WTC11 (cell line): ENCODE measurements at regions not wholly inside any gene's neighbourhood (a gene's known extent, or its start where the extent isn't known, plus 50 kb on each side); places are given as distances from the start of the nearest gene placed in this dataset.

Experiments used
- ATAC-seq: fragments of 200-7000 bp; cut with Tn5 transposase; 2 replicates; pipeline ENCODE4 v1.10.0; 2021; ENCODE audit warnings: mild to moderate bottlenecking, moderate library complexity
- CTCF ChIA-PET: fragments of 300-600 bp; sonication (Branson Sonifier 250); formaldehyde crosslinking; loops from one replicate; lab custom pipeline; 2021; ENCODE audit warnings: antibody characterized with exemption; lab: Charles Lee
- POLR2A ChIA-PET: fragments of 350-600 bp; sonication (Branson Sonifier 250); formaldehyde crosslinking; loops from one replicate; lab custom pipeline; 2021; ENCODE audit warnings: antibody characterized with exemption; lab: Charles Lee
- DNase-seq: peaks from one replicate; pipeline ENCODE4 v3.0.0; 2021; ENCODE audit warnings: low spot score
- H3K27ac Mint-ChIP-seq: 2 replicates; pipeline ENCODE4 v1.8.0; 2021; ENCODE audit warnings: mixed read lengths
- H3K27me3 Mint-ChIP-seq: 2 replicates; pipeline ENCODE4 v1.8.0; 2021; ENCODE audit warnings: low read depth, mild to moderate bottlenecking, moderate library complexity, mixed read lengths
- H3K36me3 Mint-ChIP-seq: 2 replicates; pipeline ENCODE4 v1.8.0; 2021; ENCODE audit warnings: mixed read lengths
- H3K4me1 Mint-ChIP-seq: 2 replicates; pipeline ENCODE4 v1.8.0; 2022; ENCODE audit warnings: mixed read lengths
- H3K4me3 Mint-ChIP-seq: 2 replicates; pipeline ENCODE4 v1.8.0; 2021; ENCODE audit warnings: mild to moderate bottlenecking, moderate library complexity, mixed read lengths
- H3K9me3 Mint-ChIP-seq: 2 replicates; pipeline ENCODE4 v1.8.0; 2021; ENCODE audit warnings: mixed read lengths
- E2F5 ChIP-seq: sonication (generic); formaldehyde crosslinking; IDR thresholded peaks from 2 replicates; pipeline ENCODE4 v1.8.1; 2022; ENCODE audit warnings: mild to moderate bottlenecking, moderate library complexity, missing genetic modification reagents
- ERG ChIP-seq: fragments of 250-450 bp; sonication (Bioruptor Pico); IDR thresholded peaks from 2 replicates; pipeline ENCODE4 v1.8.0; 2021; ENCODE audit warnings: mild to moderate bottlenecking
- GRHL2 ChIP-seq: fragments of 250-450 bp; sonication (Bioruptor Pico); IDR thresholded peaks from 2 replicates; pipeline ENCODE4 v1.8.0; 2022; ENCODE audit warnings: mild to moderate bottlenecking, moderate library complexity; ENCODE audit not compliant: insufficient replicate concordance, severe bottlenecking
- NFATC4 ChIP-seq: fragments of 250-450 bp; sonication (Bioruptor Pico); IDR thresholded peaks from 2 replicates; pipeline ENCODE4 v1.9.0; 2021; ENCODE audit warnings: mild to moderate bottlenecking
- NFYB ChIP-seq: sonication (generic); formaldehyde crosslinking; conservative IDR thresholded peaks from 2 replicates; pipeline ENCODE4 v1.8.0; 2022; ENCODE audit warnings: low read depth, missing genetic modification reagents
- PRDM15 ChIP-seq: sonication (generic); formaldehyde crosslinking; IDR thresholded peaks from 2 replicates; pipeline ENCODE4 v1.8.0; 2022; ENCODE audit warnings: missing genetic modification reagents
- SOX15 ChIP-seq: fragments of 250-450 bp; sonication (Bioruptor Pico); IDR thresholded peaks from 2 replicates; pipeline ENCODE4 v1.9.0; 2021; ENCODE audit warnings: mild to moderate bottlenecking
- TP53 ChIP-seq: sonication (generic); formaldehyde crosslinking; IDR thresholded peaks from 2 replicates; pipeline ENCODE4 v1.8.1; 2023; ENCODE audit warnings: mild to moderate bottlenecking, missing genetic modification reagents
- USF1 ChIP-seq: sonication (generic); formaldehyde crosslinking; IDR thresholded peaks from 2 replicates; pipeline ENCODE4 v1.8.0; 2022; ENCODE audit warnings: mild to moderate bottlenecking, missing genetic modification reagents
- USF2 ChIP-seq: sonication (generic); formaldehyde crosslinking; IDR thresholded peaks from 2 replicates; pipeline ENCODE4 v1.8.1; 2023; ENCODE audit warnings: mild to moderate bottlenecking, missing genetic modification reagents, moderate library complexity
- ZNF532 ChIP-seq: fragments of 250-450 bp; sonication (Bioruptor Pico); IDR thresholded peaks from 2 replicates; pipeline ENCODE4 v1.9.0; 2021; ENCODE audit warnings: mild to moderate bottlenecking, borderline replicate concordance

GRCh38 chr1:34474566-34474965 is 280.3 kb upstream of the GJB5 start (continued):
- no peak for TF ChIP-seq SOX15 (CRISPR knock-in tag)

GRCh38 chr1:34476371-34476770 is 278.5 kb upstream of the GJB5 start:
- POLR2A ChIA-PET: no interaction called here
- no peak for ATAC-seq
- Mint-ChIP-seq H3K4me3 (no peak overlapping the region), H3K9me3 (peaks cover 6% of the 10 kb centered on the region), H3K27me3 (no peaks in the 10 kb centered on the region; the same call in none of the 2 replicates), H3K4me1 (peaks cover 8% of the 10 kb centered on the region), H3K27ac (no peak overlapping the region), H3K36me3 (no peaks in the 10 kb centered on the region)
- CTCF ChIA-PET: no interaction called here
- TF ChIP-seq ERG (CRISPR knock-in tag): no peak
- TF ChIP-seq NFYB (CRISPR knock-in tag): no peak
- no peak for DNase-seq

GRCh38 chr1:34477632-34478141 is 277.2 kb upstream of the GJB5 start:
- DNase-seq: peak; percentile 19

GRCh38 chr1:34478515-34479076 is 276.3 kb upstream of the GJB5 start:
- POLR2A ChIA-PET: interaction anchor here (2.0 kb wide), 1 partner anchor 8 kb away, joined by 7 read pairs; no protein-coding TSS in a partner anchor
- TF ChIP-seq USF1 (CRISPR knock-in tag) (peak; percentile 70), TP53 (no peak), NFATC4 (no peak), NFYB (CRISPR knock-in tag) (peak; percentile 44; the same call in 1 of the 2 replicates), USF2 (peak; percentile 74), ZNF532 (no peak)
- TF ChIP-seq, all 79 proteins: peak for 3
- no peak overlapping the region for H3K27ac Mint-ChIP-seq
- DNase-seq (peak; percentile 12), ATAC-seq (peak; percentile 55)
- H3K4me1 Mint-ChIP-seq: peaks cover 8% of the 10 kb centered on the region
- CTCF ChIA-PET: interaction anchor here (1.0 to 1.6 kb wide), 2 partner anchors 18 to 374 kb away, joined by 5 to 11 read pairs; no protein-coding TSS in a partner anchor
- H3K9me3 Mint-ChIP-seq: peaks cover 6% of the 10 kb centered on the region
- no peak overlapping the region for H3K4me3 Mint-ChIP-seq
- peaks cover 3% of the 10 kb centered on the region for H3K27me3 Mint-ChIP-seq
- no peaks in the 10 kb centered on the region for H3K36me3 Mint-ChIP-seq

More at GRCh38 chr1:34477632-34478141, 277.2 kb upstream of the GJB5 start:
- Mint-ChIP-seq H3K9me3 (peaks cover 6% of the 10 kb centered on the region), H3K27me3 (peaks cover 3% of the 10 kb centered on the region), H3K27ac (no peak overlapping the region), H3K36me3 (no peaks in the 10 kb centered on the region), H3K4me3 (no peak overlapping the region)
- CTCF ChIA-PET: interaction anchor here (1.0 to 1.3 kb wide), 4 partner anchors 18 to 464 kb away, joined by 3 to 5 read pairs (median 4); no protein-coding TSS in a partner anchor
- ATAC-seq: peak; percentile 73
- TF ChIP-seq GRHL2 (CRISPR knock-in tag) (no peak), E2F5 (CRISPR knock-in tag) (no peak), PRDM15 (CRISPR knock-in tag) (peak; percentile 55; the same call in 1 of the 2 replicates)
- TF ChIP-seq, all 79 proteins: peak for 1
- peaks cover 8% of the 10 kb centered on the region for H3K4me1 Mint-ChIP-seq
- POLR2A ChIA-PET: interaction anchor here (0.7 kb wide), 1 partner anchor 10 kb away, joined by 3 read pairs; no protein-coding TSS in a partner anchor
